IMR-90 (cell line): ENCODE measurements at regions not wholly inside any gene's neighbourhood (a gene's known extent, or its start where the extent isn't known, plus 50 kb on each side); places are given as distances from the start of the nearest gene placed in this dataset.

Source experiments
- ATAC-seq: fragments of 200-7000 bp; cut with Tn5 transposase; 2 replicates; pipeline ENCODE4 v1.9.1; 2020; ENCODE audit warnings: low read depth, mild to moderate bottlenecking, moderate library complexity
- BruUV-seq: library from RNA; stranded (reverse); fragments of 400-500 nt; replicated peaks from 2 replicates; lab custom pipeline; 2021; lab: Mats Ljungman, UMichigan
- CTCF ChIA-PET: fragments of 300-600 bp; formaldehyde crosslinking; extraction: SDS; loops from one replicate; lab custom pipeline; 2021; ENCODE audit warnings: antibody characterized with exemption; lab: Yijun Ruan, JAX
- POLR2A ChIA-PET: fragments of 300-600 bp; sonication (Branson Sonifier 250); formaldehyde crosslinking; loops from one replicate; lab custom pipeline; 2022; ENCODE audit warnings: antibody characterized with exemption; ENCODE audit not compliant: unreplicated experiment; lab: Charles Lee
- DNase-seq: peaks from one replicate; pipeline ENCODE4 v3.0.0; 2013
- H2AFZ ChIP-seq: replicated peaks from 2 replicates; pipeline ENCODE3; 2013; ENCODE audit warnings: low read length, mild to moderate bottlenecking; ENCODE audit not compliant: poor library complexity
- H2AK5ac ChIP-seq: 2 replicates; pipeline ENCODE4 v1.6.1; 2013; ENCODE audit warnings: low read depth, low read length, inconsistent platforms
- H2AK9ac ChIP-seq: replicated peaks from 2 replicates; pipeline ENCODE3; 2013; ENCODE audit warnings: mild to moderate bottlenecking, low read depth, low read length, moderate library complexity; ENCODE audit not compliant: poor library complexity
- H2BK120ac ChIP-seq: 2 replicates; pipeline ENCODE4 v1.6.1; 2013; ENCODE audit warnings: low read depth, low read length, inconsistent platforms
- H2BK15ac ChIP-seq: 3 replicates; pipeline ENCODE4 v1.6.1; 2013; ENCODE audit warnings: low read depth, low read length, inconsistent platforms
- H2BK20ac ChIP-seq: 2 replicates; pipeline ENCODE4 v1.6.1; 2013; ENCODE audit warnings: low read depth, mild to moderate bottlenecking, inconsistent platforms, low read length, moderate library complexity
- H2BK5ac ChIP-seq: 2 replicates; pipeline ENCODE4 v1.6.1; 2013; ENCODE audit warnings: mild to moderate bottlenecking, low read depth, low read length, inconsistent platforms; ENCODE audit not compliant: poor library complexity, severe bottlenecking
- H3K14ac ChIP-seq: replicated peaks from 2 replicates; pipeline ENCODE4 v1.6.1; 2013; ENCODE audit warnings: low read depth, low read length, inconsistent platforms
- H3K18ac ChIP-seq: 2 replicates; pipeline ENCODE4 v1.6.1; 2013; ENCODE audit warnings: low read depth, low read length, control low read depth
- H3K23ac ChIP-seq: 2 replicates; pipeline ENCODE4 v1.6.1; 2013; ENCODE audit warnings: low read depth, low read length, inconsistent platforms
- H3K27ac ChIP-seq: 2 replicates; pipeline ENCODE4 v1.5.1; 2013; ENCODE audit warnings: mild to moderate bottlenecking, control low read depth, low read length; ENCODE audit not compliant: insufficient read depth
- H3K27me3 ChIP-seq: 2 replicates; pipeline ENCODE4 v1.6.1; 2013; ENCODE audit warnings: low read length; ENCODE audit not compliant: control insufficient read depth, insufficient read depth
- H3K36me3 ChIP-seq: 2 replicates; pipeline ENCODE4 v1.6.1; 2013; ENCODE audit warnings: low read length, mixed read lengths; ENCODE audit not compliant: control insufficient read depth, insufficient read depth
- H3K4ac ChIP-seq: 2 replicates; pipeline ENCODE4 v1.6.1; 2013; ENCODE audit warnings: low read depth, low read length, inconsistent platforms
- H3K4me1 ChIP-seq: 2 replicates; pipeline ENCODE4 v1.6.1; 2013; ENCODE audit warnings: low read length, mixed read lengths; ENCODE audit not compliant: control insufficient read depth, insufficient read depth
- H3K4me2 ChIP-seq: 2 replicates; pipeline ENCODE4 v1.6.1; 2013; ENCODE audit warnings: low read depth, mild to moderate bottlenecking, control low read depth, low read length, moderate library complexity
- H3K4me3 ChIP-seq: 2 replicates; pipeline ENCODE4 v1.5.1; 2013; ENCODE audit warnings: low read depth, mild to moderate bottlenecking, control low read depth, low read length, moderate library complexity; ENCODE audit not compliant: insufficient read depth
- H3K56ac ChIP-seq: 2 replicates; pipeline ENCODE4 v1.6.1; 2013; ENCODE audit warnings: low read length, inconsistent platforms; ENCODE audit not compliant: insufficient read depth; ENCODE audit errors: extremely low read depth
- H3K79me1 ChIP-seq, 2 experiments: 2 replicates each; pipeline ENCODE4 v1.6.1; 2013; ENCODE audit warnings: low read length in 2 of 2, inconsistent platforms in 1 of 2, low read depth in 1 of 2
- H3K9ac ChIP-seq: 2 replicates; pipeline ENCODE4 v1.6.1; 2013; ENCODE audit warnings: low read depth, low read length, control low read depth
- H3K9me1 ChIP-seq: 2 replicates; pipeline ENCODE4 v1.6.1; 2013; ENCODE audit warnings: low read length, inconsistent platforms; ENCODE audit not compliant: insufficient read depth
- H3K9me3 ChIP-seq: 2 replicates; pipeline ENCODE4 v1.6.1; 2013; ENCODE audit warnings: low read length; ENCODE audit not compliant: control insufficient read depth, insufficient read depth
- H4K20me1 ChIP-seq: 2 replicates; pipeline ENCODE4 v1.6.1; 2013; ENCODE audit warnings: low read length, inconsistent platforms; ENCODE audit not compliant: insufficient read depth
- H4K5ac ChIP-seq: 2 replicates; pipeline ENCODE4 v1.6.1; 2013; ENCODE audit warnings: mild to moderate bottlenecking, low read depth, low read length, control low read depth
- H4K8ac ChIP-seq, 2 experiments: 2 replicates each; pipeline ENCODE4 v1.6.1; 2013; ENCODE audit warnings: low read depth in 2 of 2, low read length in 2 of 2, control low read depth in 1 of 2, inconsistent platforms in 1 of 2
- H4K91ac ChIP-seq: 2 replicates; pipeline ENCODE4 v1.6.1; 2013; ENCODE audit warnings: low read depth, low read length, inconsistent platforms; ENCODE audit not compliant: insufficient read depth
- BHLHE40 ChIP-seq: fragments of 150-350 bp; IDR thresholded peaks from 2 replicates; pipeline ENCODE4 v1.6.1; 2016; ENCODE audit warnings: mild to moderate bottlenecking, low read depth, low read length
- CEBPB ChIP-seq: IDR thresholded peaks from 2 replicates; pipeline ENCODE4 v1.6.1; 2012; ENCODE audit warnings: low read depth, low read length, improper control_type of control experiment
- CHD1 ChIP-seq: IDR thresholded peaks from 2 replicates; pipeline ENCODE4 v1.6.1; 2012; ENCODE audit warnings: low read depth, low read length, improper control_type of control experiment
- FOS ChIP-seq: fragments of 150-350 bp; IDR thresholded peaks from 2 replicates; pipeline ENCODE4 v1.6.1; 2016; ENCODE audit warnings: low read depth, low read length
- MAFK ChIP-seq: IDR thresholded peaks from 2 replicates; pipeline ENCODE4 v1.6.1; 2012; ENCODE audit warnings: low read depth, low read length, improper control_type of control experiment
- MAZ ChIP-seq: IDR thresholded peaks from 2 replicates; pipeline ENCODE4 v1.6.1; 2012; ENCODE audit warnings: low read depth, mild to moderate bottlenecking, low read length, improper control_type of control experiment, moderate library complexity, borderline replicate concordance
- MXI1 ChIP-seq: IDR thresholded peaks from 2 replicates; pipeline ENCODE4 v1.6.1; 2012; ENCODE audit warnings: low read depth, mild to moderate bottlenecking, low read length, moderate library complexity, borderline replicate concordance
- NFE2L2 ChIP-seq: fragments of 150-350 bp; IDR thresholded peaks from 2 replicates; pipeline ENCODE4 v1.6.1; 2016; ENCODE audit warnings: low read depth, mild to moderate bottlenecking, low read length
- POLR2A ChIP-seq: IDR thresholded peaks from 2 replicates; pipeline ENCODE4 v1.6.1; 2012; ENCODE audit warnings: mild to moderate bottlenecking, low read depth, low read length
- RAD21 ChIP-seq: IDR thresholded peaks from 2 replicates; pipeline ENCODE4 v1.6.1; 2012; ENCODE audit warnings: low read length, improper control_type of control experiment
- RCOR1 ChIP-seq: IDR thresholded peaks from 2 replicates; pipeline ENCODE4 v1.6.1; 2012; ENCODE audit warnings: mild to moderate bottlenecking, low read length, improper control_type of control experiment; ENCODE audit not compliant: insufficient replicate concordance
- RFX5 ChIP-seq: IDR thresholded peaks from 2 replicates; pipeline ENCODE4 v1.8.0; 2012; ENCODE audit warnings: low read depth, mild to moderate bottlenecking, low read length, moderate library complexity
- SMC3 ChIP-seq: fragments of 150-350 bp; IDR thresholded peaks from 2 replicates; pipeline ENCODE4 v1.6.1; 2016; ENCODE audit warnings: low read depth, mild to moderate bottlenecking, antibody characterized with exemption, low read length, moderate library complexity
- WGBS, 2 experiments: methylation state at CpG; one replicate each; pipeline versions ENCODE4 v1.1.5 to v1.1.7; 2013; ENCODE audit warnings: missing lambda C conversion rate in 2 of 2; ENCODE audit not compliant: insufficient read length in 1 of 2; ENCODE audit errors: extremely low coverage in 2 of 2; 5-methylcytosine and 5-hydroxymethylcytosine counted together
- dilution Hi-C: fragments of 300-500 bp; cut with HindIII; formaldehyde crosslinking; loops from one replicate; pipeline ENCODE4 v1.14.3; 2018; ENCODE audit warnings: low sequenced_read_pairs; ENCODE audit not compliant: unreplicated experiment
- in situ Hi-C: fragments of 300-500 bp; cut with MboI; formaldehyde crosslinking; loops from 3 replicates; pipeline ENCODE4 v1.14.3; 2019; ENCODE audit warnings: low sequenced_read_pairs, inconsistent platforms, mixed read lengths
- intact Hi-C: fragments of 100-400 bp; cut with micrococcal nuclease; formaldehyde crosslinking; loops from 2 replicates; pipeline ENCODE4 v1.10.0; 2022
- TF ChIP-seq, protein P1 (sequence below): conservative IDR thresholded peaks from 2 replicates; pipeline ENCODE4 v1.5.1; 2012; ENCODE audit warnings: mild to moderate bottlenecking, low read depth, low read length, improper control_type of control experiment
- TF ChIP-seq, protein P2 (sequence below): fragments of 150-350 bp; IDR thresholded peaks from 2 replicates; pipeline ENCODE4 v1.6.1; 2016; ENCODE audit warnings: low read depth, mild to moderate bottlenecking, low read length, moderate library complexity, borderline replicate concordance
- TF ChIP-seq, protein P3 (sequence below): fragments of 150-350 bp; IDR thresholded peaks from 2 replicates; pipeline ENCODE4 v1.6.1; 2017; ENCODE audit warnings: mild to moderate bottlenecking, antibody characterized with exemption, low read length, low read depth

DNA sequence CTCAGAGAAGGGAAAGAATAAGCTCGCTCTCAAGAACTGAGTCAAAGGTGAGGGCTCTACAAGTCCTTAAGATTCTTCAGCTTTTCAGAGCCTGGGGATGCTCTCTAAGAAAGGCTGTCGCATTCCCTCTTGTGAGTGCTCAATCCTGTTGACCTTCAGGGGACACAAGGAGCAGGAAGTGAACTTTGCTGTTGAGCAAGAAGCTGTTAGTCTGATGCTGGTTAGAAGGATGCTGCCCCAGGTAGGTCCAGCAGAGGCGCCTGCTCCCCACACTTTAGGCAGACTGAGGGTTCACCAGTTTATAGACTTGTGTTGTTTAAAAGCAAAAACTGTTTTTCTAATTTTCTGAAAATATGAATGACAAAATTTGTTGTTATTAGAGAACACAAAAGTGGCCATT, 125.4 kb upstream of the SPOCK3 start:
- H4K5ac ChIP-seq, result no peak overlapping the region
- no peak overlapping the region for H3K4ac ChIP-seq
- ChIA-PET CTCF (no interaction called here), POLR2A (no interaction called here)
- no peak overlapping the region for H3K27ac ChIP-seq
- H4K8ac ChIP-seq, result no peak overlapping the region
- WGBS, 2 experiments, result 0% methylated on average over 1 of the region's 3 CpGs; no CpG with 5 or more reads in 1 of the 2 experiments
- no peak overlapping the region for H2BK5ac ChIP-seq
- H3K9ac ChIP-seq, result no peak overlapping the region
- no peak overlapping the region for H3K23ac ChIP-seq
- no peak overlapping the region for H3K4me2 ChIP-seq
- no peaks in the 10 kb centered on the region for H3K4me1 ChIP-seq
- H2AK5ac ChIP-seq, result no peak overlapping the region
- no peak for ATAC-seq
- in situ Hi-C loops (no loop called here), intact Hi-C loops (no loop called here), dilution Hi-C loops (no loop called here)
- H3K36me3 ChIP-seq, result no peaks in the 10 kb centered on the region
- no peak overlapping the region for H3K56ac ChIP-seq
- H3K27me3 ChIP-seq, result no peaks in the 10 kb centered on the region
- H3K79me1 ChIP-seq, result no peaks in the 10 kb centered on the region
- no peak for DNase-seq
- no peak overlapping the region for H3K18ac ChIP-seq
- no TSS peak for BruUV-seq
- H2BK120ac ChIP-seq, result no peak overlapping the region
- H3K14ac ChIP-seq, result no peak overlapping the region
- H2AFZ ChIP-seq, result no peak overlapping the region
- no peaks in the 10 kb centered on the region for H4K20me1 ChIP-seq
- no peak overlapping the region for H2BK15ac ChIP-seq
- TF ChIP-seq FOS, result no peak
- no peak for TF ChIP-seq RAD21
- TF ChIP-seq, protein P1, sequence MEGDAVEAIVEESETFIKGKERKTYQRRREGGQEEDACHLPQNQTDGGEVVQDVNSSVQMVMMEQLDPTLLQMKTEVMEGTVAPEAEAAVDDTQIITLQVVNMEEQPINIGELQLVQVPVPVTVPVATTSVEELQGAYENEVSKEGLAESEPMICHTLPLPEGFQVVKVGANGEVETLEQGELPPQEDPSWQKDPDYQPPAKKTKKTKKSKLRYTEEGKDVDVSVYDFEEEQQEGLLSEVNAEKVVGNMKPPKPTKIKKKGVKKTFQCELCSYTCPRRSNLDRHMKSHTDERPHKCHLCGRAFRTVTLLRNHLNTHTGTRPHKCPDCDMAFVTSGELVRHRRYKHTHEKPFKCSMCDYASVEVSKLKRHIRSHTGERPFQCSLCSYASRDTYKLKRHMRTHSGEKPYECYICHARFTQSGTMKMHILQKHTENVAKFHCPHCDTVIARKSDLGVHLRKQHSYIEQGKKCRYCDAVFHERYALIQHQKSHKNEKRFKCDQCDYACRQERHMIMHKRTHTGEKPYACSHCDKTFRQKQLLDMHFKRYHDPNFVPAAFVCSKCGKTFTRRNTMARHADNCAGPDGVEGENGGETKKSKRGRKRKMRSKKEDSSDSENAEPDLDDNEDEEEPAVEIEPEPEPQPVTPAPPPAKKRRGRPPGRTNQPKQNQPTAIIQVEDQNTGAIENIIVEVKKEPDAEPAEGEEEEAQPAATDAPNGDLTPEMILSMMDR, result no peak
- TF ChIP-seq MAFK, result no peak
- no peak for TF ChIP-seq MAZ
- TF ChIP-seq, protein P2, sequence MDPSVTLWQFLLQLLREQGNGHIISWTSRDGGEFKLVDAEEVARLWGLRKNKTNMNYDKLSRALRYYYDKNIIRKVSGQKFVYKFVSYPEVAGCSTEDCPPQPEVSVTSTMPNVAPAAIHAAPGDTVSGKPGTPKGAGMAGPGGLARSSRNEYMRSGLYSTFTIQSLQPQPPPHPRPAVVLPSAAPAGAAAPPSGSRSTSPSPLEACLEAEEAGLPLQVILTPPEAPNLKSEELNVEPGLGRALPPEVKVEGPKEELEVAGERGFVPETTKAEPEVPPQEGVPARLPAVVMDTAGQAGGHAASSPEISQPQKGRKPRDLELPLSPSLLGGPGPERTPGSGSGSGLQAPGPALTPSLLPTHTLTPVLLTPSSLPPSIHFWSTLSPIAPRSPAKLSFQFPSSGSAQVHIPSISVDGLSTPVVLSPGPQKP, result no peak
- no peak for TF ChIP-seq CHD1
- no peak for TF ChIP-seq MXI1
- TF ChIP-seq SMC3, result no peak
- TF ChIP-seq POLR2A, result no peak
- TF ChIP-seq RCOR1, result no peak
- TF ChIP-seq, protein P3, sequence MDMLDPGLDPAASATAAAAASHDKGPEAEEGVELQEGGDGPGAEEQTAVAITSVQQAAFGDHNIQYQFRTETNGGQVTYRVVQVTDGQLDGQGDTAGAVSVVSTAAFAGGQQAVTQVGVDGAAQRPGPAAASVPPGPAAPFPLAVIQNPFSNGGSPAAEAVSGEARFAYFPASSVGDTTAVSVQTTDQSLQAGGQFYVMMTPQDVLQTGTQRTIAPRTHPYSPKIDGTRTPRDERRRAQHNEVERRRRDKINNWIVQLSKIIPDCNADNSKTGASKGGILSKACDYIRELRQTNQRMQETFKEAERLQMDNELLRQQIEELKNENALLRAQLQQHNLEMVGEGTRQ, result no peak
- no peak for TF ChIP-seq CEBPB
- no peak for TF ChIP-seq RFX5
- TF ChIP-seq BHLHE40, result no peak
- no peak for TF ChIP-seq NFE2L2
- H4K91ac ChIP-seq, result no peak overlapping the region
- no peaks in the 10 kb centered on the region for H3K9me1 ChIP-seq
- H2AK9ac ChIP-seq, result no peak overlapping the region
- no peak overlapping the region for H3K4me3 ChIP-seq
- no peak overlapping the region for H2BK20ac ChIP-seq
- peaks cover 3% of the 10 kb centered on the region for H3K9me3 ChIP-seq
